IMR-90 (cell line): ENCODE measurements at regions not wholly inside any gene's neighbourhood (a gene's known extent, or its start where the extent isn't known, plus 50 kb on each side); places are given as distances from the start of the nearest gene placed in this dataset.

Experiments used
- ATAC-seq: fragments of 200-7000 bp; cut with Tn5 transposase; 2 replicates; pipeline ENCODE4 v1.9.1; 2020; ENCODE audit warnings: low read depth, mild to moderate bottlenecking, moderate library complexity
- BruUV-seq: library from RNA; stranded (reverse); fragments of 400-500 nt; replicated peaks from 2 replicates; lab custom pipeline; 2021; lab: Mats Ljungman, UMichigan
- CTCF ChIA-PET: fragments of 300-600 bp; formaldehyde crosslinking; extraction: SDS; loops from one replicate; lab custom pipeline; 2021; ENCODE audit warnings: antibody characterized with exemption; lab: Yijun Ruan, JAX
- POLR2A ChIA-PET: fragments of 300-600 bp; sonication (Branson Sonifier 250); formaldehyde crosslinking; loops from one replicate; lab custom pipeline; 2022; ENCODE audit warnings: antibody characterized with exemption; ENCODE audit not compliant: unreplicated experiment; lab: Charles Lee
- DNase-seq: peaks from one replicate; pipeline ENCODE4 v3.0.0; 2013
- H2AFZ ChIP-seq: replicated peaks from 2 replicates; pipeline ENCODE3; 2013; ENCODE audit warnings: low read length, mild to moderate bottlenecking; ENCODE audit not compliant: poor library complexity
- H2AK5ac ChIP-seq: 2 replicates; pipeline ENCODE4 v1.6.1; 2013; ENCODE audit warnings: low read depth, low read length, inconsistent platforms
- H2AK9ac ChIP-seq: replicated peaks from 2 replicates; pipeline ENCODE3; 2013; ENCODE audit warnings: mild to moderate bottlenecking, low read depth, low read length, moderate library complexity; ENCODE audit not compliant: poor library complexity
- H2BK120ac ChIP-seq: 2 replicates; pipeline ENCODE4 v1.6.1; 2013; ENCODE audit warnings: low read depth, low read length, inconsistent platforms
- H2BK15ac ChIP-seq: 3 replicates; pipeline ENCODE4 v1.6.1; 2013; ENCODE audit warnings: low read depth, low read length, inconsistent platforms
- H2BK20ac ChIP-seq: 2 replicates; pipeline ENCODE4 v1.6.1; 2013; ENCODE audit warnings: low read depth, mild to moderate bottlenecking, inconsistent platforms, low read length, moderate library complexity
- H2BK5ac ChIP-seq: 2 replicates; pipeline ENCODE4 v1.6.1; 2013; ENCODE audit warnings: mild to moderate bottlenecking, low read depth, low read length, inconsistent platforms; ENCODE audit not compliant: poor library complexity, severe bottlenecking
- H3K14ac ChIP-seq: replicated peaks from 2 replicates; pipeline ENCODE4 v1.6.1; 2013; ENCODE audit warnings: low read depth, low read length, inconsistent platforms
- H3K18ac ChIP-seq: 2 replicates; pipeline ENCODE4 v1.6.1; 2013; ENCODE audit warnings: low read depth, low read length, control low read depth
- H3K23ac ChIP-seq: 2 replicates; pipeline ENCODE4 v1.6.1; 2013; ENCODE audit warnings: low read depth, low read length, inconsistent platforms
- H3K27ac ChIP-seq: 2 replicates; pipeline ENCODE4 v1.5.1; 2013; ENCODE audit warnings: mild to moderate bottlenecking, control low read depth, low read length; ENCODE audit not compliant: insufficient read depth
- H3K27me3 ChIP-seq: 2 replicates; pipeline ENCODE4 v1.6.1; 2013; ENCODE audit warnings: low read length; ENCODE audit not compliant: control insufficient read depth, insufficient read depth
- H3K36me3 ChIP-seq: 2 replicates; pipeline ENCODE4 v1.6.1; 2013; ENCODE audit warnings: low read length, mixed read lengths; ENCODE audit not compliant: control insufficient read depth, insufficient read depth
- H3K4ac ChIP-seq: 2 replicates; pipeline ENCODE4 v1.6.1; 2013; ENCODE audit warnings: low read depth, low read length, inconsistent platforms
- H3K4me1 ChIP-seq: 2 replicates; pipeline ENCODE4 v1.6.1; 2013; ENCODE audit warnings: low read length, mixed read lengths; ENCODE audit not compliant: control insufficient read depth, insufficient read depth
- H3K4me2 ChIP-seq: 2 replicates; pipeline ENCODE4 v1.6.1; 2013; ENCODE audit warnings: low read depth, mild to moderate bottlenecking, control low read depth, low read length, moderate library complexity
- H3K4me3 ChIP-seq: 2 replicates; pipeline ENCODE4 v1.5.1; 2013; ENCODE audit warnings: low read depth, mild to moderate bottlenecking, control low read depth, low read length, moderate library complexity; ENCODE audit not compliant: insufficient read depth
- H3K56ac ChIP-seq: 2 replicates; pipeline ENCODE4 v1.6.1; 2013; ENCODE audit warnings: low read length, inconsistent platforms; ENCODE audit not compliant: insufficient read depth; ENCODE audit errors: extremely low read depth
- H3K79me1 ChIP-seq, 2 experiments: 2 replicates each; pipeline ENCODE4 v1.6.1; 2013; ENCODE audit warnings: low read length in 2 of 2, inconsistent platforms in 1 of 2, low read depth in 1 of 2
- H3K9ac ChIP-seq: 2 replicates; pipeline ENCODE4 v1.6.1; 2013; ENCODE audit warnings: low read depth, low read length, control low read depth
- H3K9me1 ChIP-seq: 2 replicates; pipeline ENCODE4 v1.6.1; 2013; ENCODE audit warnings: low read length, inconsistent platforms; ENCODE audit not compliant: insufficient read depth
- H3K9me3 ChIP-seq: 2 replicates; pipeline ENCODE4 v1.6.1; 2013; ENCODE audit warnings: low read length; ENCODE audit not compliant: control insufficient read depth, insufficient read depth
- H4K20me1 ChIP-seq: 2 replicates; pipeline ENCODE4 v1.6.1; 2013; ENCODE audit warnings: low read length, inconsistent platforms; ENCODE audit not compliant: insufficient read depth
- H4K5ac ChIP-seq: 2 replicates; pipeline ENCODE4 v1.6.1; 2013; ENCODE audit warnings: mild to moderate bottlenecking, low read depth, low read length, control low read depth
- H4K8ac ChIP-seq, 2 experiments: 2 replicates each; pipeline ENCODE4 v1.6.1; 2013; ENCODE audit warnings: low read depth in 2 of 2, low read length in 2 of 2, control low read depth in 1 of 2, inconsistent platforms in 1 of 2
- H4K91ac ChIP-seq: 2 replicates; pipeline ENCODE4 v1.6.1; 2013; ENCODE audit warnings: low read depth, low read length, inconsistent platforms; ENCODE audit not compliant: insufficient read depth
- BHLHE40 ChIP-seq: fragments of 150-350 bp; IDR thresholded peaks from 2 replicates; pipeline ENCODE4 v1.6.1; 2016; ENCODE audit warnings: mild to moderate bottlenecking, low read depth, low read length
- CEBPB ChIP-seq: IDR thresholded peaks from 2 replicates; pipeline ENCODE4 v1.6.1; 2012; ENCODE audit warnings: low read depth, low read length, improper control_type of control experiment
- MAFK ChIP-seq: IDR thresholded peaks from 2 replicates; pipeline ENCODE4 v1.6.1; 2012; ENCODE audit warnings: low read depth, low read length, improper control_type of control experiment
- MXI1 ChIP-seq: IDR thresholded peaks from 2 replicates; pipeline ENCODE4 v1.6.1; 2012; ENCODE audit warnings: low read depth, mild to moderate bottlenecking, low read length, moderate library complexity, borderline replicate concordance
- NFE2L2 ChIP-seq: fragments of 150-350 bp; IDR thresholded peaks from 2 replicates; pipeline ENCODE4 v1.6.1; 2016; ENCODE audit warnings: low read depth, mild to moderate bottlenecking, low read length
- POLR2A ChIP-seq: IDR thresholded peaks from 2 replicates; pipeline ENCODE4 v1.6.1; 2012; ENCODE audit warnings: mild to moderate bottlenecking, low read depth, low read length
- RAD21 ChIP-seq: IDR thresholded peaks from 2 replicates; pipeline ENCODE4 v1.6.1; 2012; ENCODE audit warnings: low read length, improper control_type of control experiment
- RFX5 ChIP-seq: IDR thresholded peaks from 2 replicates; pipeline ENCODE4 v1.8.0; 2012; ENCODE audit warnings: low read depth, mild to moderate bottlenecking, low read length, moderate library complexity
- SMC3 ChIP-seq: fragments of 150-350 bp; IDR thresholded peaks from 2 replicates; pipeline ENCODE4 v1.6.1; 2016; ENCODE audit warnings: low read depth, mild to moderate bottlenecking, antibody characterized with exemption, low read length, moderate library complexity
- WGBS, 2 experiments: methylation state at CpG; one replicate each; pipeline versions ENCODE4 v1.1.5 to v1.1.7; 2013; ENCODE audit warnings: missing lambda C conversion rate in 2 of 2; ENCODE audit not compliant: insufficient read length in 1 of 2; ENCODE audit errors: extremely low coverage in 2 of 2; 5-methylcytosine and 5-hydroxymethylcytosine counted together
- dilution Hi-C: fragments of 300-500 bp; cut with HindIII; formaldehyde crosslinking; loops from one replicate; pipeline ENCODE4 v1.14.3; 2018; ENCODE audit warnings: low sequenced_read_pairs; ENCODE audit not compliant: unreplicated experiment
- in situ Hi-C: fragments of 300-500 bp; cut with MboI; formaldehyde crosslinking; loops from 3 replicates; pipeline ENCODE4 v1.14.3; 2019; ENCODE audit warnings: low sequenced_read_pairs, inconsistent platforms, mixed read lengths
- intact Hi-C: fragments of 100-400 bp; cut with micrococcal nuclease; formaldehyde crosslinking; loops from 2 replicates; pipeline ENCODE4 v1.10.0; 2022
- TF ChIP-seq, protein P1 (sequence below): fragments of 150-350 bp; IDR thresholded peaks from 2 replicates; pipeline ENCODE4 v1.6.1; 2016; ENCODE audit warnings: low read depth, mild to moderate bottlenecking, low read length, moderate library complexity, borderline replicate concordance
- TF ChIP-seq, protein P2 (sequence below): conservative IDR thresholded peaks from 2 replicates; pipeline ENCODE4 v1.5.1; 2012; ENCODE audit warnings: mild to moderate bottlenecking, low read depth, low read length, improper control_type of control experiment

DNA sequence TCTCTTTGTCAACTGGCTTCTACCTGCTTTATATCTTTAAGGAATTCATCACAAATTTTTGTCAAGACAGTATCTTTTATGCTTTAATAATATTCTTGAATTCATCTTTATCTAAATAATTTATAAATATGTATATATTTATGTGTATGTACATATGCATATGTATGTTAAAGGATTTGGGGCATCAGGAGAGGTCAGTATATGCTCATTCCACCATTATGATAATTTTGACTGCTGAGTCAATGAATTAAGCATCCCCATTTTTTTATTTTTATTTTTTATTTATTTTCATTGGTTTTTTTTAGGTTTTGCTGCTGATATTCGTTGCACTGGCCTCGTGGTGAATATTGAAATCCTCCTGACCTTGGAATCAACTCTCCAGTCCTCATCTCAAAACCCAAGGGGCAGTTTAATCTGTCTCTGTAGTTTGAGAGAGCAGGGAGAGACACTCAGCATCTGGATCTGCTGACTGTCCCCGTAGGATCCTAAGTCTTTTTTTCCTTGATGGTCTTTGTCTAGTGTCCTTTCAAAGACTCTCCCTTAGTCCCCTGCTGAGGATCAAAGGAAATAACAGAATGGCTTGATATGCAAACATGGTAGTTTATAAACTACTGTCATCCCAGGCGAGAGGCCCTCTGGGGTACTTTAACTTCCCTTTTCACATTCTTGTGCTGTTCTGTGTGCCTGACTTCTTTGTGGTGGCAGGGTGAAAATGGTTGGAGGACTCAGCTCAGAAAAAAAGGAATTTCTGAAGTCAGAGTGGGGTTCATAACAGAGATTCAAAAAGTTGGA is 218.7 kb downstream of the DIO2 start:
- H4K20me1 ChIP-seq: no peaks in the 10 kb centered on the region
- ChIA-PET POLR2A (no interaction called here), CTCF (no interaction called here)
- no peak overlapping the region for H3K4me3 ChIP-seq
- BruUV-seq: no TSS peak
- H2AK9ac ChIP-seq: no peak overlapping the region
- no peak overlapping the region for H3K14ac ChIP-seq
- H3K56ac ChIP-seq: no peak overlapping the region
- no peak overlapping the region for H2BK20ac ChIP-seq
- no peak overlapping the region for H2BK5ac ChIP-seq
- WGBS, 2 experiments: no CpG with 5 or more reads among the region's 4 CpGs
- no peak overlapping the region for H4K8ac ChIP-seq
- no peaks in the 10 kb centered on the region for H3K36me3 ChIP-seq
- no peak overlapping the region for H4K91ac ChIP-seq
- H2BK15ac ChIP-seq: no peak overlapping the region
- no peak overlapping the region for H2AK5ac ChIP-seq
- no peaks in the 10 kb centered on the region for H3K9me1 ChIP-seq
- TF ChIP-seq RAD21: no peak
- no peak for TF ChIP-seq MAFK
- TF ChIP-seq, protein P1, sequence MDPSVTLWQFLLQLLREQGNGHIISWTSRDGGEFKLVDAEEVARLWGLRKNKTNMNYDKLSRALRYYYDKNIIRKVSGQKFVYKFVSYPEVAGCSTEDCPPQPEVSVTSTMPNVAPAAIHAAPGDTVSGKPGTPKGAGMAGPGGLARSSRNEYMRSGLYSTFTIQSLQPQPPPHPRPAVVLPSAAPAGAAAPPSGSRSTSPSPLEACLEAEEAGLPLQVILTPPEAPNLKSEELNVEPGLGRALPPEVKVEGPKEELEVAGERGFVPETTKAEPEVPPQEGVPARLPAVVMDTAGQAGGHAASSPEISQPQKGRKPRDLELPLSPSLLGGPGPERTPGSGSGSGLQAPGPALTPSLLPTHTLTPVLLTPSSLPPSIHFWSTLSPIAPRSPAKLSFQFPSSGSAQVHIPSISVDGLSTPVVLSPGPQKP: no peak
- TF ChIP-seq, protein P2, sequence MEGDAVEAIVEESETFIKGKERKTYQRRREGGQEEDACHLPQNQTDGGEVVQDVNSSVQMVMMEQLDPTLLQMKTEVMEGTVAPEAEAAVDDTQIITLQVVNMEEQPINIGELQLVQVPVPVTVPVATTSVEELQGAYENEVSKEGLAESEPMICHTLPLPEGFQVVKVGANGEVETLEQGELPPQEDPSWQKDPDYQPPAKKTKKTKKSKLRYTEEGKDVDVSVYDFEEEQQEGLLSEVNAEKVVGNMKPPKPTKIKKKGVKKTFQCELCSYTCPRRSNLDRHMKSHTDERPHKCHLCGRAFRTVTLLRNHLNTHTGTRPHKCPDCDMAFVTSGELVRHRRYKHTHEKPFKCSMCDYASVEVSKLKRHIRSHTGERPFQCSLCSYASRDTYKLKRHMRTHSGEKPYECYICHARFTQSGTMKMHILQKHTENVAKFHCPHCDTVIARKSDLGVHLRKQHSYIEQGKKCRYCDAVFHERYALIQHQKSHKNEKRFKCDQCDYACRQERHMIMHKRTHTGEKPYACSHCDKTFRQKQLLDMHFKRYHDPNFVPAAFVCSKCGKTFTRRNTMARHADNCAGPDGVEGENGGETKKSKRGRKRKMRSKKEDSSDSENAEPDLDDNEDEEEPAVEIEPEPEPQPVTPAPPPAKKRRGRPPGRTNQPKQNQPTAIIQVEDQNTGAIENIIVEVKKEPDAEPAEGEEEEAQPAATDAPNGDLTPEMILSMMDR: no peak
- TF ChIP-seq BHLHE40: no peak
- TF ChIP-seq MXI1: no peak
- TF ChIP-seq POLR2A: no peak
- no peak for TF ChIP-seq NFE2L2
- no peak for TF ChIP-seq RFX5
- TF ChIP-seq CEBPB: no peak
- no peak for TF ChIP-seq SMC3
- H4K5ac ChIP-seq: no peak overlapping the region
- H2AFZ ChIP-seq: no peak overlapping the region
- H3K79me1 ChIP-seq: no peaks in the 10 kb centered on the region
- H3K4me2 ChIP-seq: no peak overlapping the region
- H3K9ac ChIP-seq: no peak overlapping the region
- H3K9me3 ChIP-seq: no peaks in the 10 kb centered on the region
- H3K23ac ChIP-seq: no peak overlapping the region
- no peak overlapping the region for H3K4ac ChIP-seq
- no peak overlapping the region for H3K27ac ChIP-seq
- H3K4me1 ChIP-seq: no peaks in the 10 kb centered on the region
- dilution Hi-C loops: no loop called here
- H3K27me3 ChIP-seq: no peaks in the 10 kb centered on the region
- ATAC-seq (no peak), DNase-seq (no peak)
- no peak overlapping the region for H2BK120ac ChIP-seq
- H3K18ac ChIP-seq: no peak overlapping the region
- intact Hi-C loops: no loop called here
- in situ Hi-C loops: no loop called here
